Calu3 (cell line): ENCODE measurements at regions not wholly inside any gene's neighbourhood (a gene's known extent, or its start where the extent isn't known, plus 50 kb on each side); places are given as distances from the start of the nearest gene placed in this dataset.

Source experiments
- BruUV-seq: library from RNA; stranded (reverse); fragments of 400-500 nt; replicated peaks from 2 replicates; lab custom pipeline; 2021; lab: Mats Ljungman, UMichigan
- CTCF ChIA-PET: fragments of 300-600 bp; sonication (Branson Sonifier 250); formaldehyde crosslinking; loops from one replicate; lab custom pipeline; 2022; ENCODE audit warnings: antibody characterized with exemption; lab: Charles Lee
- DNase-seq: peaks from one replicate; pipeline ENCODE4 v3.0.0; 2022
- H3K27ac Mint-ChIP-seq: one replicate; pipeline ENCODE4 v1.8.0; 2022; ENCODE audit warnings: mixed read lengths; ENCODE audit not compliant: unreplicated experiment
- H3K27me3 Mint-ChIP-seq: one replicate; pipeline ENCODE4 v1.8.0; 2022; ENCODE audit warnings: mixed read lengths; ENCODE audit not compliant: unreplicated experiment
- H3K36me3 Mint-ChIP-seq: one replicate; pipeline ENCODE4 v1.8.0; 2022; ENCODE audit warnings: mild to moderate bottlenecking, moderate library complexity, mixed read lengths; ENCODE audit not compliant: insufficient read depth, unreplicated experiment
- H3K4me1 Mint-ChIP-seq: one replicate; pipeline ENCODE4 v1.8.0; 2022; ENCODE audit warnings: mild to moderate bottlenecking, low read depth, mixed read lengths; ENCODE audit not compliant: unreplicated experiment
- H3K4me3 Mint-ChIP-seq: one replicate; pipeline ENCODE4 v1.8.0; 2022; ENCODE audit warnings: mild to moderate bottlenecking, low read depth, moderate library complexity, mixed read lengths; ENCODE audit not compliant: unreplicated experiment
- H3K9me3 Mint-ChIP-seq: one replicate; pipeline ENCODE4 v1.8.0; 2022; ENCODE audit warnings: low read depth, mixed read lengths; ENCODE audit not compliant: unreplicated experiment
- intact Hi-C: fragments of 100-400 bp; cut with micrococcal nuclease; formaldehyde crosslinking; loops from one replicate; pipeline ENCODE4 v1.10.0; 2022; ENCODE audit not compliant: unreplicated experiment
- TF ChIP-seq, protein P1 (sequence below): fragments of 200-600 bp; IDR thresholded peaks from one replicate; pipeline ENCODE4 v1.8.0; 2022; ENCODE audit warnings: antibody characterized with exemption; ENCODE audit not compliant: unreplicated experiment

DNA sequence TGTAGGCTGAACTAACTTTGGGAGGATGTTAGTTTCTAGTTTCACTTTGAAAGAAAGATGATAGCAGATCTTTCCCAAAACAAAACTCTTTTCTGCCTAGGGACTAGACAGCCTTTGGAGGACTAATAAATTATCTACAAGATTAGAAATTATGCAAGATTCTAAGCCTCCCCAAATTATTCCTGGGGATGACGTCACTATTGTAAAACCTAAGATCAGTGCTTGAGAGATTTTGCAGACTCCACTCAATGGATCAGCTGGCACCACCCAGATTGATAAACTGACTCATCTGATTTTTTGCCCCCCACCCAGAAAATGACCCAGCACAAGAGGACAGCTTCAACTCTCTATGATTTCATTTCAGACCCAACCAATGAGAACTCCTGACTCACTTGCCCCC, 1057.9 kb upstream of the DIAPH2 start:
- DNase-seq, result no peak
- H3K27ac Mint-ChIP-seq, result no peak overlapping the region
- H3K27me3 Mint-ChIP-seq, result no peaks in the 10 kb centered on the region
- H3K9me3 Mint-ChIP-seq, result peaks cover 7% of the 10 kb centered on the region
- no peaks in the 10 kb centered on the region for H3K36me3 Mint-ChIP-seq
- TF ChIP-seq, protein P1, sequence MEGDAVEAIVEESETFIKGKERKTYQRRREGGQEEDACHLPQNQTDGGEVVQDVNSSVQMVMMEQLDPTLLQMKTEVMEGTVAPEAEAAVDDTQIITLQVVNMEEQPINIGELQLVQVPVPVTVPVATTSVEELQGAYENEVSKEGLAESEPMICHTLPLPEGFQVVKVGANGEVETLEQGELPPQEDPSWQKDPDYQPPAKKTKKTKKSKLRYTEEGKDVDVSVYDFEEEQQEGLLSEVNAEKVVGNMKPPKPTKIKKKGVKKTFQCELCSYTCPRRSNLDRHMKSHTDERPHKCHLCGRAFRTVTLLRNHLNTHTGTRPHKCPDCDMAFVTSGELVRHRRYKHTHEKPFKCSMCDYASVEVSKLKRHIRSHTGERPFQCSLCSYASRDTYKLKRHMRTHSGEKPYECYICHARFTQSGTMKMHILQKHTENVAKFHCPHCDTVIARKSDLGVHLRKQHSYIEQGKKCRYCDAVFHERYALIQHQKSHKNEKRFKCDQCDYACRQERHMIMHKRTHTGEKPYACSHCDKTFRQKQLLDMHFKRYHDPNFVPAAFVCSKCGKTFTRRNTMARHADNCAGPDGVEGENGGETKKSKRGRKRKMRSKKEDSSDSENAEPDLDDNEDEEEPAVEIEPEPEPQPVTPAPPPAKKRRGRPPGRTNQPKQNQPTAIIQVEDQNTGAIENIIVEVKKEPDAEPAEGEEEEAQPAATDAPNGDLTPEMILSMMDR, result no peak
- H3K4me3 Mint-ChIP-seq, result no peak overlapping the region
- CTCF ChIA-PET, result no interaction called here
- H3K4me1 Mint-ChIP-seq, result no peaks in the 10 kb centered on the region
- BruUV-seq, result no TSS peak
- intact Hi-C loops, result no loop called here

GRCh38 chrX:95628796-95629195, 1055.8 kb upstream of the DIAPH2 start:
- Mint-ChIP-seq H3K27me3 (no peaks in the 10 kb centered on the region), H3K4me1 (no peaks in the 10 kb centered on the region), H3K4me3 (no peak overlapping the region), H3K27ac (no peak overlapping the region), H3K36me3 (no peaks in the 10 kb centered on the region), H3K9me3 (peaks cover 10% of the 10 kb centered on the region)
- TF ChIP-seq, protein P1, result no peak
- no peak for DNase-seq
- CTCF ChIA-PET, result no interaction called here
- no TSS peak for BruUV-seq
- intact Hi-C loops, result no loop called here

- H3K36me3 Mint-ChIP-seq, result no peaks in the 10 kb centered on the region
- H3K27ac Mint-ChIP-seq, result no peak overlapping the region
- CTCF ChIA-PET, result no interaction called here
- no peak for DNase-seq
- H3K4me1 Mint-ChIP-seq, result no peaks in the 10 kb centered on the region
- intact Hi-C loops, result no loop called here
- H3K27me3 Mint-ChIP-seq, result no peaks in the 10 kb centered on the region
- BruUV-seq, result no TSS peak
- no peak overlapping the region for H3K4me3 Mint-ChIP-seq
- TF ChIP-seq, protein P1, result no peak
- peaks cover 12% of the 10 kb centered on the region for H3K9me3 Mint-ChIP-seq
Measured at GRCh38 chrX:95629737-95630136, 1054.9 kb upstream of the DIAPH2 start.

DNA sequence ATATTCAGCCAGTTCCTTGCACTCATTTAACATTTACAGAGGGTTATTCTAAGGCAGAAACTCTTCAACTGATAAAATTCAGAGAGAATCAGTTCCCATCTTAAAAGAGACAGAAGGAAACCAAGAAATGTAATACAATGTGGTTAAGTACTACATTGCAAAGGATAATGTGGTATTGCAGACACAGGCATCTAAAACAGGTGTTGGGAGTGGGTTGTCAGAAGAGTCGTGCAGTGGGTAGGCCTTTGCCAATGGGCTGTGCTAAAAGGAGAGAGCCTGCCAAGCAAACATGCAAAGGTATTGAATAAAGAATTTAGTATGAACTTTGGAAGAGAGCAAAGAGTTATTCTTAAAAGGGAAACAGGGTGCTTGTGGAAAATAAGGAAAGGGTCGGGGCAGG, 1044.4 kb upstream of the DIAPH2 start:
- no TSS peak for BruUV-seq

More for the DNA sequence above, 1044.4 kb upstream of the DIAPH2 start:
- Mint-ChIP-seq H3K27ac (no peak overlapping the region), H3K9me3 (peaks cover 3% of the 10 kb centered on the region), H3K36me3 (no peaks in the 10 kb centered on the region), H3K27me3 (no peaks in the 10 kb centered on the region), H3K4me1 (no peaks in the 10 kb centered on the region), H3K4me3 (no peak overlapping the region)
- DNase-seq, result no peak
- TF ChIP-seq, protein P1, result no peak
- CTCF ChIA-PET, result no interaction called here
- intact Hi-C loops, result no loop called here
